Left cardiac atrium (tissue), 4 donors: ENCODE measurements at regions not wholly inside any gene's neighbourhood (a gene's known extent, or its start where the extent isn't known, plus 50 kb on each side); places are given as distances from the start of the nearest gene placed in this dataset.
"Not testable (repeated sequence)": the region's sequence is repeated elsewhere in the genome, so short reads cannot be mapped to it uniquely, and the experiment has no call there.

Experiments used
- ATAC-seq, 2 donors: fragments of 200-7000 bp; cut with Tn5 transposase; one replicate each; pipeline ENCODE4 v1.9.1; 2020; ENCODE audit warnings: mild to moderate bottlenecking in 2 of 2, moderate library complexity in 2 of 2
- DNase-seq: peaks from one replicate; pipeline ENCODE4 v3.0.0-alpha.2; 2020
- intact Hi-C, 2 donors: fragments of 100-400 bp; cut with DNase I; formaldehyde crosslinking; loops; one replicate each; pipeline versions ENCODE4 v1.14.1 to v1.15.1; 2022 to 2023
- donor health status: DM: no; HTN: yes; CAD: no.
- donor health status: DM: no; HTN: yes; CAD: no; lungs with severe emphysema.
- donor health status: DM: yes; HTN: yes; CAD: no.
- donor health status: Dilated cardiomyopathy.

- ATAC-seq (no peak), DNase-seq (no peak)
- intact Hi-C loops = no loop called here
Observed at GRCh38 chr6:2363211-2363610, 117.8 kb upstream of the GMDS start.

GRCh38 chr6:2361195-2361594, 115.8 kb upstream of the GMDS start:
- ATAC-seq (no peak), DNase-seq (no peak)
- intact Hi-C loops = no loop called here

- ATAC-seq (no peak), DNase-seq (no peak)
- intact Hi-C loops = no loop called here
Observed at GRCh38 chr6:2360716-2361115, 115.3 kb upstream of the GMDS start.

- ATAC-seq (no peak), DNase-seq (no peak)
- intact Hi-C loops = no loop called here
Observed at GRCh38 chr6:2360126-2360525, 114.7 kb upstream of the GMDS start.

- intact Hi-C loops = loop anchor here in 1 of 2 donors (10.0 kb wide), 2 partner anchors 150 to 280 kb away; no protein-coding TSS in a partner anchor
- DNase-seq (no peak), ATAC-seq (no peak)
Observed at GRCh38 chr6:2355150-2355549, 109.7 kb upstream of the GMDS start.

GRCh38 chr6:2354138-2354491, 108.7 kb upstream of the GMDS start:
- DNase-seq = no peak
- intact Hi-C loops = loop anchor here (5.0 to 10.0 kb wide), 3 partner anchors 149 to 752 kb away; no protein-coding TSS in a partner anchor
- ATAC-seq = no peak

- DNase-seq (peak; percentile 71), ATAC-seq (peak; percentile 76 to 87)
- intact Hi-C loops = loop anchor here (2.0 to 10.0 kb wide), 4 partner anchors 149 to 757 kb away; no protein-coding TSS in a partner anchor
Observed at GRCh38 chr6:2353412-2354137, 108.2 kb upstream of the GMDS start.

- ATAC-seq = peak in 1 of 2 donors; percentile 69
- no peak for DNase-seq
- intact Hi-C loops = loop anchor here (2.0 to 10.0 kb wide), 4 partner anchors 147 to 755 kb away; no protein-coding TSS in a partner anchor
Observed at GRCh38 chr6:2351807-2352431, 106.5 kb upstream of the GMDS start.

- no peak for ATAC-seq
- intact Hi-C loops = loop anchor here (5.0 to 10.0 kb wide), 3 partner anchors 146 to 749 kb away; no protein-coding TSS in a partner anchor
- DNase-seq = no peak
Observed at GRCh38 chr6:2351090-2351489, 105.7 kb upstream of the GMDS start.

- no peak for ATAC-seq
- intact Hi-C loops = no loop called here
- no peak for DNase-seq
Observed at GRCh38 chr6:2346078-2346477, 100.7 kb upstream of the GMDS start.

- ATAC-seq (no peak), DNase-seq (no peak)
- intact Hi-C loops = no loop called here
Observed at GRCh38 chr6:2344319-2344905, 99.0 kb upstream of the GMDS start.

GRCh38 chr6:2327591-2327990, 82.2 kb upstream of the GMDS start:
- DNase-seq (no peak), ATAC-seq (no peak)
- intact Hi-C loops = no loop called here

GRCh38 chr6:2324166-2324953, 79.0 kb upstream of the GMDS start:
- DNase-seq (no peak), ATAC-seq (no peak)
- intact Hi-C loops = no loop called here

- intact Hi-C loops, ATAC-seq, DNase-seq: not testable (repeated sequence)
Observed at GRCh38 chr6:2317498-2317897, 72.1 kb upstream of the GMDS start.

GRCh38 chr6:2314641-2315040, 69.2 kb upstream of the GMDS start:
- DNase-seq (no peak), ATAC-seq (no peak)
- intact Hi-C loops = no loop called here

GRCh38 chr6:2310042-2310441, 64.6 kb upstream of the GMDS start:
- no peak for ATAC-seq
- DNase-seq = no peak
- intact Hi-C loops = no loop called here

- no peak for DNase-seq
- intact Hi-C loops = no loop called here
- ATAC-seq = no peak
Observed at GRCh38 chr6:2309122-2309521, 63.7 kb upstream of the GMDS start.

- ATAC-seq (no peak), DNase-seq (no peak)
- intact Hi-C loops = no loop called here
Observed at GRCh38 chr6:2307799-2308198, 62.4 kb upstream of the GMDS start.

GRCh38 chr6:2305951-2306350, 60.5 kb upstream of the GMDS start:
- DNase-seq = no peak
- intact Hi-C loops = no loop called here
- no peak for ATAC-seq

- intact Hi-C loops, DNase-seq, ATAC-seq: not testable (repeated sequence)
Observed at GRCh38 chr6:2302482-2302881, 57.1 kb upstream of the GMDS start.
